Skeletal muscle tissue (tissue), 3 donors: ENCODE measurements at regions not wholly inside any gene's neighbourhood (a gene's known extent, or its start where the extent isn't known, plus 50 kb on each side); places are given as distances from the start of the nearest gene placed in this dataset.

ENCODE experiments used
- H3K27ac ChIP-seq: one replicate; pipeline ENCODE4 v1.7.0; 2013; ENCODE audit warnings: mild to moderate bottlenecking, low read depth, low read length, inconsistent platforms
- H3K27me3 ChIP-seq, 3 donors: one replicate each; pipeline ENCODE4 v1.7.0; 2013; ENCODE audit warnings: low read length in 3 of 3; ENCODE audit not compliant: control insufficient read depth in 3 of 3, insufficient read depth in 3 of 3
- H3K36me3 ChIP-seq, 3 donors: one replicate each; pipeline ENCODE4 v1.7.0; 2013; ENCODE audit warnings: low read length in 3 of 3; ENCODE audit not compliant: control insufficient read depth in 3 of 3, insufficient read depth in 3 of 3
- H3K4me1 ChIP-seq, 3 donors: one replicate each; pipeline ENCODE4 v1.7.0; 2013; ENCODE audit warnings: low read length in 3 of 3, mild to moderate bottlenecking in 3 of 3; ENCODE audit not compliant: control insufficient read depth in 3 of 3, insufficient read depth in 3 of 3
- H3K4me3 ChIP-seq, 3 donors: one replicate each; pipeline ENCODE4 v1.7.0; 2013; ENCODE audit warnings: low read length in 3 of 3
- H3K9ac ChIP-seq, 3 donors: one replicate each; pipeline ENCODE4 v1.7.0; 2013; ENCODE audit warnings: low read length in 3 of 3, mild to moderate bottlenecking in 3 of 3, moderate library complexity in 2 of 3, low read depth in 1 of 3
- H3K9me3 ChIP-seq, 3 donors: one replicate each; pipeline ENCODE4 v1.7.0; 2013; ENCODE audit warnings: low read length in 3 of 3; ENCODE audit not compliant: control insufficient read depth in 3 of 3
- donor health status: Osteomylitis.

DNA sequence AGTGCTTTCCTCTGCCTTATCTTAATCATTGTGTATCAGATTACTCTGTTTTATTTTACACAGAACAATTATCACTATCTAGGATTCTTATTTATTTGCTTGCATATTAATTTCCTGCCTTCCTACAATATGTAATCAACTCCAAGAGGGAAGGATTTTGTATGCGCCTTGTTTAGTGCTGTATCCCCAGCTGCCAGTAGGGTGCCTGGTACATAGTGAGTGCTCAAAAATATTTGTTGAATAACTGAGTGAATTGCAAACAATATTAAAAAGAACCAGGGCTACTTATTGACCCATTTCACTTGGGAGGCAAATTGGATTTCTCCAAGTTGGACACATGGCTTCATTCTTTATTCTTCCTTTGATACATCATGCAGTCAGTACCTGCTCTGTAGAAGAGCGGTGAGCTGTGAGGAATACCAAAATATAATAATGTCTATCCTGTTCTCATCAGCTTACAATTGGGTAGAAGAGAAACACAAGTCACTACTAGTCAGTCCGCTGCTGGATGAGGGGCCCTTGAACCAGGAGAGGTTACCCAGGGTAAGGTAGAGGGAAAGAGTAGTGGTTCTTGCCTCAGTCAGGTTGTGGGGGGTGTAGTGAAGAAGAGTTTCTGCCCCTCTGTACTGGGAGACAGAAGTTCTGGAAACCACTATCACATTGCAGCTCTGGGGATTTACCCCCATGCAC, 233.9 kb upstream of the ZBTB20 start:
- no peak overlapping the region for H3K9ac ChIP-seq
- no peaks in the 10 kb centered on the region for H3K4me1 ChIP-seq
- no peaks in the 10 kb centered on the region for H3K36me3 ChIP-seq
- H3K27ac ChIP-seq = no peak overlapping the region
- no peak overlapping the region for H3K4me3 ChIP-seq
- H3K9me3 ChIP-seq = no peaks in the 10 kb centered on the region
- no peaks in the 10 kb centered on the region for H3K27me3 ChIP-seq

DNA sequence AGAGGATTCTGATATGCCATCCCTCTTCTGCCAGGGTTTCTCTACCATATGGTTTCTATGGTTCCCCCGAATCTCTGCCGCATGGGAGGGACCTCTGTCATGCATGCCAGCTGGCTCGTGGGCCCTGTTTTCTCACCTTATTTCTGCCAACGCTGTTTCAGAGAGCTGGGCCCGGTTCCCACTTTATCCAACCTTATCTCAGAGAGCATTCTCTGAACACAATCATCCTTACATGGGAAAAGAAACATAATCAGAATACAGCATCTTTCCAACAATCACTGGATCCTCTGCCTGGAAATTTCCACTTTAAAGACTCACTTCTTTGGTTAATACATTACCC, 234.5 kb upstream of the ZBTB20 start:
- no peaks in the 10 kb centered on the region for H3K4me1 ChIP-seq
- H3K9ac ChIP-seq = no peak overlapping the region
- H3K27me3 ChIP-seq = no peaks in the 10 kb centered on the region
- H3K36me3 ChIP-seq = no peaks in the 10 kb centered on the region
- no peak overlapping the region for H3K4me3 ChIP-seq
- H3K9me3 ChIP-seq = no peaks in the 10 kb centered on the region
- no peak overlapping the region for H3K27ac ChIP-seq

DNA sequence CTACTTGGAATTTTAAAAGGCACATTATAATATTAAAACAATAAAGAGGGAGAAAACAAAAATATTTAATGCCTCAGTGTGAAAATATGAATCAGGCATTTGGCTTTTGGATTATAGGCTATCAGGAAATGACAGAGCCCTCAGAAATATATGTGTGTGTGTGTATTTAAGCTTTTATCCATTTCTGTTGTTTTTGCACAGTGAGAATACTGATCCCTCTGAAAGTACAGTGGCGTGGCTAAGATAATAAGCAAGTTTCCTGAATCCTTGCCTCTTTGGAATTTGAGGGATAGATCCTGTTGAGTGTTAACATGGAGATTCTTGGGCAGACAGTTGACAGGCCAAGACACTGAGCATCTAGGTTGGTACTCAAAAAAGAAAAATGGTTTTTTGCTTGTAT, 234.8 kb upstream of the ZBTB20 start:
- no peak overlapping the region for H3K27ac ChIP-seq
- H3K4me3 ChIP-seq = no peak overlapping the region
- no peaks in the 10 kb centered on the region for H3K9me3 ChIP-seq
- no peaks in the 10 kb centered on the region for H3K36me3 ChIP-seq
- no peak overlapping the region for H3K9ac ChIP-seq
- H3K27me3 ChIP-seq = no peaks in the 10 kb centered on the region
- H3K4me1 ChIP-seq = no peaks in the 10 kb centered on the region

DNA sequence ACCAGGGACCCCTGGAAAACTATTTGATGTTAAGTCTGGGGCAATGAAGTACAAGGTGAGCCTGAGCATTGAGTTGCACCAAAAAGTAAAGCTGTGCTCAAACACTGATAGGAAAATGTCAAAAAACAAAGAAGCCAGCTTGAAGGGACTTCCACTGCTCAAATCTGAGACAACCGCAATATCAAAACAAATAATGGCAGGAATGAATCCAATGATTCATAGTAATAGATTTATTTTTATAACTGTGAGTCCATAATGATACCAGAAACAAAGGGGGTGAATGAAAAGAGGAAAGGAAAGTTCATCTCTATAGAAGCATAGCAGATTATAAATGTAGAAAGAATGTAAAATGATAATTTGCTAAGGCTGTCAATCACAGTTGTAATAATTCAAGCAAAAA, 237.3 kb upstream of the ZBTB20 start:
- no peak overlapping the region for H3K4me3 ChIP-seq

DNA sequence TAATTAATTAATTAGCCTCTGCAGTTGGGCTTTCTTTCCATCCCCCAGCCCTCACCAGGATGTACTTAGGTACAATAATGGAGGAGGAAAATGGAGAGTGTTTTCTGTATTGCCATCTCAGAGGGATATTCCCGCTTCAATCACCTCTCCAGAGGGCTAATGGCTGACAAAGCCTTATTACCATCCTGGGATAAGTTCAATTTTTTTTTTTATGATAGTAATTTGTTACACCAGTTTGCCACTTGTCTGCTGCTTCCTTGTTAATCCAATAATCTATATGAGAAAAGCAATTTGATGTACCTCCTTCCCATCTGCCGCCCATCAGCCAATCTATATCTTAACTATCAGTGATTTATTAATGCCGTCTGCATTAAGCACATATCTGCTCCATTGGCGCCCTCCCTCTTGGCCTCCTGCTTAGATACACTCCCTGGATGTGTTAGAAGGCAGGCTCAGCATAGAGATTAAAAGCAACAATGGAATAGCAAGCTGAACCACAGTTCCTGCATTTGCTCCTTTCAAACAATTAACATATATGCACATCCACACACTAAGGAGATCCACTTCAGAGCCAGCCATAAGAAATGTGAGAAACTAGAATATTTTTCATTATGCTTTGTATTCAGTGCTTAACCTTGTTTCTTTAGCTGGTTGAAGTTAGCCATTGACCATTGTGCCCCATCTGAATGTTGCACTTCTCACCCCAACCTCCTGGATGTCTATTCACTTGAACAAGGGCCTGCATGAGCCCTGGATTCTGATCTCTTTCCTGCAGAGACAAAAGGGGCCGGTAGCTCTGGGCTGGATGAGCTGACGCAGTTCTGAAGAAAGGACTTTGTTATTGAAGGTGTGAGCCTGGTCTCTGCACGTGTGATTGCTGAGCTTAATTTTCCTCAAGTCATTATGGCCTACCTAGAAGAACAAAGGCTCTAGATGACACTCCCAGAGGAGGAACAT, 237.3 kb upstream of the GAP43 start:
- Histone ChIP-seq H3K4me1 (peaks cover 0 to 5% (median 2%) of the 10 kb centered on the region in 3 donors), H3K9ac (no peak overlapping the region), H3K27ac (no peak overlapping the region), H3K9me3 (no peaks in the 10 kb centered on the region), H3K36me3 (no peaks in the 10 kb centered on the region), H3K4me3 (no peak overlapping the region), H3K27me3 (no peaks in the 10 kb centered on the region)

More for the DNA sequence above, 237.3 kb upstream of the ZBTB20 start:
- Histone ChIP-seq H3K27ac (no peak overlapping the region), H3K4me1 (peaks cover 0 to 5% (median 2%) of the 10 kb centered on the region in 3 donors), H3K9ac (no peak overlapping the region), H3K36me3 (no peaks in the 10 kb centered on the region), H3K9me3 (no peaks in the 10 kb centered on the region), H3K27me3 (no peaks in the 10 kb centered on the region)

DNA sequence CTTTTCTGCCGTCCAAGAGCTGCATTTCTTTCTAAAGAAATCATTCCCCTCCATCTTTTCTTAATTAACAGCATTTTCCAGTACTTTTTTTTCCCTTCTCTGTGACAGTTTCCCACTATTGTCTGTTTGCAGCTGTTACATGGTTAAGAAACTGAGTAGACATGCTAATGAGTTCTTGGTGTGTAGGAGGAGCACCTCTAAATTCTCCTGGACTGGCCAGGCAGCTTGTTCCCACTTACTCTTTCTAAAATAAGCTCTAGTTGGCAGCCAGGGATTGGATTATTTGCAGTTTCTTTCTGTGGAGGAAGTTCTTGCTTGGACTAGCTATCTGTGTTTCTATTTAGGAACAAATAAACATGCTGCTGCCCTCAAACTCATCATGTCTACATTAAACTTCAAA, 235.1 kb upstream of the GAP43 start:
- no peaks in the 10 kb centered on the region for H3K36me3 ChIP-seq
- H3K27me3 ChIP-seq = no peaks in the 10 kb centered on the region
- no peaks in the 10 kb centered on the region for H3K9me3 ChIP-seq
- peaks cover 0 to 5% (median 2%) of the 10 kb centered on the region in 3 donors for H3K4me1 ChIP-seq
- H3K4me3 ChIP-seq = no peak overlapping the region
- no peak overlapping the region for H3K27ac ChIP-seq
- H3K9ac ChIP-seq = no peak overlapping the region

DNA sequence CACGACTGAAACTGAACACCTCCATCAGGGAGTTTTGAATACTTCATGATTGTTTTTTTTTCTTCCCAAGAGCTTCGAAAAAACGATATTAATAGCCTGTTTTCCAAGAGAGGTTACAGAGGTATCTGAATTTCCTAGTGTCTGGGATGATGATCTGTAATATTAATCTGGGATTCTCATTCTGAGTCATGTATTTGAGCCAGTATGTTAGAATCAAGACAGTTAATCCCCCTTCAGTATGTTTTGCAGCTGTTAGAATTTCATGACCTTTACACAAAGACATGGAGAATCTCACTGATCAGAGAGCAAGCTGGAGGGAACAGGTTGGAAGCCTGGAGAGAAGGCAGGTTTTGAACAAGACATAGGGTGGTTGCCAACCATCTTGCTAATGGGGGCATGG, 234.5 kb upstream of the GAP43 start:
- no peak overlapping the region for H3K27ac ChIP-seq
- no peaks in the 10 kb centered on the region for H3K9me3 ChIP-seq
- no peak overlapping the region for H3K9ac ChIP-seq
- H3K27me3 ChIP-seq = no peaks in the 10 kb centered on the region
- no peak overlapping the region for H3K4me3 ChIP-seq
- peaks cover 0 to 5% (median 2%) of the 10 kb centered on the region in 3 donors for H3K4me1 ChIP-seq
- H3K36me3 ChIP-seq = no peaks in the 10 kb centered on the region

DNA sequence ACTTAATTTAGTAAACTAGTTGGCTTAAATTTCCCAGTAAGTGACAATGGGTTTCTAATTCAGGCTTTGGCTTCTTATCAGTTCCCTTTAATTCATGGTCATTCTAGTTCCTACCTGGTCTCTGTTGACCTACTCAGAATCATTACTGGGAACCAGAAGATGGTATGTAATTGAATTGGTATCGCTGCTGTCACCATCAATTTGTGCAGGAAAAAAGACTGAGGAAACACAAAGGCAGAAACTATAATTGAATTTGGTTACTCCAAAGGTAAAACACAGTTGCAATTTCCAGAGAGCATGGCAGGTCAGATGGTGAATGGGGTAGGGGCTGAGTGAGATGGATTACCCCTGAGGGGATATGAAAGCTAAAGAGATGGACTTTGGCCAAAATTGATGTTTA, 226.5 kb upstream of the GAP43 start:
- H3K9me3 ChIP-seq = no peaks in the 10 kb centered on the region
- no peaks in the 10 kb centered on the region for H3K36me3 ChIP-seq
- no peak overlapping the region for H3K27ac ChIP-seq
- no peaks in the 10 kb centered on the region for H3K4me1 ChIP-seq
- H3K27me3 ChIP-seq = no peaks in the 10 kb centered on the region
- H3K4me3 ChIP-seq = no peak overlapping the region
- no peak overlapping the region for H3K9ac ChIP-seq

DNA sequence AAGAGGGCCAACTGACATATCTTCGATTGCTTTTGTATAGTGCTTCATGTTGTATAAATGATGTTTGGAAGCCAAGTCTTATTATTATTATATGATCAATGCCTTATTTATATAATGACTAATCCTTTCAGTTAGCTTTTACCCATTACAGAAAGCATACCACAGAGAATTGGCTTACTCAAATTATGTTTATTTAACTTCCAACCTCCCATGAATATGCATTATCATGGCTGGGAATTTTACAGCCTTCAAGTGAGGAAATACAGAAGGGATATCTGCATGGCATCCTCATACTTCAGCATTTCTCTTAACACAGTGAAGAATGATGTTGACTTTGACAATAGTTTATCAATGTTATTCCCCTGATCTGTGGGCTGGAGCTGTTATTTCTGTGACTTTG, 225.9 kb upstream of the GAP43 start:
- no peak overlapping the region for H3K4me3 ChIP-seq
- no peaks in the 10 kb centered on the region for H3K9me3 ChIP-seq
- no peaks in the 10 kb centered on the region for H3K4me1 ChIP-seq
- H3K27me3 ChIP-seq = no peaks in the 10 kb centered on the region
- no peak overlapping the region for H3K27ac ChIP-seq
- H3K9ac ChIP-seq = no peak overlapping the region
- no peaks in the 10 kb centered on the region for H3K36me3 ChIP-seq

DNA sequence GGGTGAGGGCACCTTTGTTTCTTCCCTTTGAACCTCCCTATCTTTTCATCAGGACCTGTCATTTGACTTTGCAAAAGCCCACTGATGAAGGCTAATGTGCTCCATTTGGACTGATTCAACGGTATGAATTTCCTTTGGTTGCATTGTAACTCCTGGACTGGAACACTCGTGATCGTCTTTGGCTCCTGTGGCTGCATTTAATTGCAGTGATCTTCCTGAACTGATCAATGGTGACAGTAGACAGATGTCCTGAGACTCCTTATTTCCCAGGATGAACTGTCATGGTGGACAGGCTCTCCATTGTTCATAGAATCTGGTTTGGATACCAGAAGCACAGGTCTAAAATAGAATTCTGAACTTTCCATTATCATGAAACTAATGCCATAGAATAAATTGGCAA, 224.8 kb upstream of the GAP43 start:
- no peaks in the 10 kb centered on the region for H3K9me3 ChIP-seq
- H3K27me3 ChIP-seq = no peaks in the 10 kb centered on the region
- H3K36me3 ChIP-seq = no peaks in the 10 kb centered on the region
- no peaks in the 10 kb centered on the region for H3K4me1 ChIP-seq
- no peak overlapping the region for H3K9ac ChIP-seq
- H3K4me3 ChIP-seq = no peak overlapping the region
- no peak overlapping the region for H3K27ac ChIP-seq
